GM19025 (cell line): ENCODE measurements at regions not wholly inside any gene's neighbourhood (a gene's known extent, or its start where the extent isn't known, plus 50 kb on each side); places are given as distances from the start of the nearest gene placed in this dataset.
A peak's percentile ranks its signal among the peaks of the same experiment; 100 is the strongest.

Experiments used
- ATAC-seq: cut with Tn5 transposase; IDR thresholded peaks from one replicate; pipeline ENCODE4 v1.9.1; 2021; ENCODE audit warnings: mild to moderate bottlenecking, low read depth, moderate library complexity; ENCODE audit not compliant: unreplicated experiment

GRCh38 chr3:59425942-59426341 is 376.1 kb upstream of the CFAP20DC start:
- no peak for ATAC-seq

DNA sequence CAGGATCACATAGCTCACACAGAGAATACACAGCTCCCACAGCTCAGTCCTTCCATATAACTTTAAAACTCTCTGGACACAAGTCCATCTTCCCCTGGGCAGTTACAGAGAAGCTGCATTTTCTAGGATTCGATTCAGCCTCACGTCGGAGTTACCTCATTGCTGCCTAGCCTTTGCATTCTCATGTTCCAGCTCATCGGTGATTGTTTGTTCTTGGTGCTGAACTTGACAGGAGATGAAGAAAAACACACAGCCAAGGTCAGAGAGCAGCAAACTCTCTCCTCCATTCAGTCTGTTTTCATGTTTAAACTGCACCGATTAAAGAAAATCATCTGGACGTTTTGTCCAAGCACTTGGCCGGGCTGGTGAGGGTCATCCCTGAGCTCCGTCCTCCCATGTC is 375.5 kb upstream of the CFAP20DC start:
- ATAC-seq, result no peak

DNA sequence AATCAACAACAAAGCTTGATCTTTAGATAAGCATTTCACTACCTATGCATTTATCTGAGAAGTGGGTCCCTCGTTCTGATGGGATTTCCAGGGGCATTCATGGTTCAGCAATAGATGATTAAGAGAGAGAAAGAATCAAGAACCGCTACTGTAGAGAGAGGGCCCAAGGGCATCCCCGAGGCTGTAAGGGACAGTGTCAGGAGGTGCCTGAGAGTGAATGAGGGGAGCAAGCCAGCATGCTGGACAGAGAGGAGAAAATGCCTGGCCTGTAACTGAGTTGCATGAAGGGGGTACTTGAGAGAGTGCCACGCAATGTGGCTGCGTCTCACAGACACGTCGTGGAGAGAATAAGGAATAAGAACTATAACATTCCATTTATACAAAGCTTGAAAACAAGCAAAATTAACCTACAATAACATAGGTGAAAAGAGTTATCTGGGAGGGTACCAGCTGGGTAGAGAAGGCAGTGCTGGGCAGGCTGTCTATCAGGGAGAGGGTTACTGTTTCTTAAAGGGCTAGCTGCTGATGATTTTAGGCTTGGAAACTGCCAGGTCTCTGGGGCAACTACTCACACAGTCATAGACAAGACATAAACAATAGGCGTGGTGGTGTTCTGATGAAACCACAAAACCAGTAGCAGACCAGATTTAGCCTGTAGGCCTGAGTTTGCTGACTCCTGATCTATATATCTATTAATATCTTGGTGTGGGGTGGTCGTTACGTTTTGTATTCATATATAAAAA is 374.6 kb upstream of the CFAP20DC start:
- ATAC-seq, result no peak

GRCh38 chr3:59423707-59424106 is 373.9 kb upstream of the CFAP20DC start:
- ATAC-seq, result no peak

DNA sequence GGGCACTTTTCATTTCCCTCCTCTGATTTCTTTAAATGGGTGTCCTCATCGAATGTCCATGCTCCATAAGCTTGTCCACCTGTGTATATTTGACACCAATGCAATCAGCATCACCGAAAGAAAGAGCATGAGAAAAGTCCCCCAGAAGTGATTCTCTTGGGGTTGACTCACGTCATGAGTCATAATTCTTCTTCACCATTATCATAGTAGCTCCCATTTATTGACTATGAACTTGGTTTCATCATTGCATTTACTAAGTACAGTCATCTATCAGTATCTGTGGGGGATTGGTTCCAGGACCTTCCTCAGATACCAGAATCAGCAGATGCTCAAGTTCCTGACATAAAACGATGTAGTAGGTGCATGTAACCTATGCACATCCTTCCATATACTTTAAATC is 372.5 kb upstream of the CFAP20DC start:
- no peak for ATAC-seq

DNA sequence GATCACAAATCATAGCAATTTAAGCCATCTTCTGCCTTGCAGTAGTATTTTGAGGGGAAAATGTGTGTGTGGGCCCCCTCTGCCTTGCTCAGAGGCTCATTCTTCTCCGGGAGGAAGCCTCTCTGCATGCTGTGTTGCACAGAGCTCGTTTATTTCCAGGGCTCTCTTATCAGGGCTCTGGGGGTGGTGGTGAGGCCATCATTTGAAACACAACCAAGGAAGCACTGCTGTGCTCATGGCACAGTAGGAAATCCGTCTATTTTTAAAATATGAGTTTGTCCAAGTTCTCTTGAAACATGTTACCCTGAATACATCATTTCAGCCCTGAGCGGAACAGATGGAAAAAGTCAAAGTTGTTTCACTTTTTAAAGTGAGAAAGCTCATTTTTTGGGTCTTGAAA is 369.0 kb upstream of the CFAP20DC start:
- ATAC-seq, result no peak

GRCh38 chr3:59412516-59412915 is 362.7 kb upstream of the CFAP20DC start:
- ATAC-seq, result no peak

DNA sequence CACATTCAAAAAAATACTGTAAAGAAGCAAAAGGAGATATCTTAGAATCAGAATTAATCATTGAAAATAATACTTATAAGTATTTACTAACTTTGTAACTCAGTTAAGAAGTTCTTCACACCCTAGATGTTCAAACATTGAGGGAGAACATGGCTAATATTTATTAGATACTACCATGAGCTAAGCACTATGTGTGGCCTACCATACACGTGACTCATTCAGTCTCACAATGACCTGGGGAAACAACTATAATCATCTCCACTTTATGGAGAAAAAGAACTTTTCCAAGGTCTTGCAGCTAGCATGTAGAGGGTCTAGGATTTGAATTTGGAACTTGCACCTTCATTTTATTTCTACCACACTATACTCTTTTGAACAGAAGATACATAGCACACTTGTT is 361.9 kb upstream of the CFAP20DC start:
- no peak for ATAC-seq

- ATAC-seq, result no peak
These were observed 361.4 kb upstream of the CFAP20DC start for GRCh38 chr3:59411186-59411585.

DNA sequence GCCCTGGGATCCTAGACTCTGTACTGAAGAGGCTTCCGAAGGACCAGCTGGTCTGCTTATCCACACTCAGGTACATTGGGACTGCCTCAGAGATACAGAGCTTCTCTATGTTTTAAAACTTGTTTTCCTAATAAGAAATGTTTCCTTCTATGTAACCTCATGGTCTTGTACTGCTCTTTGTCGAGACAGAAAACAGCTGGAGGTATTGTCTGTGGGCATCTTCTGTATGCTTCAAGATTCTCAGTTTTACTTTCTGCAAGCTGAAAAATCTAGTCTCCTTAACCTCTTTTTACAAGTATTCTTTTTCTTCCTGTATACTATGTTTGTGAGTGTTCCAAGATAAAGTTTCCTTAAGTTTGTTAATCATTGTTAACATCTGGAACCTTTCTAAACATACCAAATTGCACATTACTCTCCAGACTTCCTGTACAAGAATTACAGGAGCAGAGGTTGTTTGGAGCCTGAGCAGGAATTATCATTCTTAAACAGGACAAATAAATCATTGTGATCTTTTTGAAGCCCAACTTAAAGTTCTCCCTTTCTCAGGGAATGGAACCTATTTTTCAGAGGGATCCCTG is 358.3 kb upstream of the CFAP20DC start:
- peak; percentile 39 for ATAC-seq

GRCh38 chr3:59407425-59407824 is 357.6 kb upstream of the CFAP20DC start:
- no peak for ATAC-seq

- ATAC-seq, result peak; percentile 87
These were observed 357.1 kb upstream of the CFAP20DC start for GRCh38 chr3:59406943-59407342.

GRCh38 chr3:59404851-59405250 is 355.0 kb upstream of the CFAP20DC start:
- no peak for ATAC-seq

GRCh38 chr3:59404064-59404463 is 354.2 kb upstream of the CFAP20DC start:
- ATAC-seq, result no peak

DNA sequence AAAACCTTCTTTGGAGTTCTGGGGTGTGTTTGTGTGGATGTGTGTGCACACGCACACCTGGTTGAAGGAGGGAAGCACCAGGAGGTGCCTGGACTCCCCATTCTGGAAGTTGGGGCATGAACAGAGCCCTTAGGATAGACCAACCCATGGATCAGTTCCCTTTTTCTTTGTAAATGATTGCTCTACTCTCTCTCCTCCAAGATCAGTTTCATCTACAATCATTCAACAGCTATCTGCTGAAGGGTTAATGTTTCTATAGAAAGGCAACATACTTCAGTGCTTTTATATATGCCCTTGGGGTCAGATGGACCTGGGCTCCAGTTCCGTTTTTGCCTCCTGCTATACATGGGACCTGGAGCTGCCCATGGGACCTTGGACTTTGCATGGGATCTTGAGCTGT is 352.1 kb upstream of the CFAP20DC start:
- peak; percentile 39 for ATAC-seq

DNA sequence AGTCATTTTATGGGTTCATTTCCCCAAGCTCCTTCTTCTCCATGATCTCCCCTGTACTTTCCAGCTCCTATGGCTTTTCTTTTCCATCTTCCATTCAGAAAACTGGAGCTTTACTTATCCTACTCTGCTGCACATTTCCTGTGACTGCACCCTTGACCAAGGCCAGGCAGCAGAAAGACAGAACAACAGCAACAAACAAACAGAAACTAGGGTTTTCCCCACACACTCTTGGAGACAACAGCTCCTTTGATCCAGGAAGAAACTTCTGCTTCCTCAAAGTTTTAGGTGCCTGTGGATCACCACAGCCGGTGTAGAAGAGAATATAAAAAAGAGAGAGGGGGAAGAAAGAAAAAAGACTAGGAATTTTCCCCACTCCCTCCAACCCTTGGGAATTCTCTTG is 342.3 kb upstream of the CFAP20DC start:
- no peak for ATAC-seq

- ATAC-seq, result no peak
These were observed 341.3 kb upstream of the CFAP20DC start for GRCh38 chr3:59391131-59391530.

GRCh38 chr3:59388555-59389270 is 338.9 kb upstream of the CFAP20DC start:
- peak; percentile 52 for ATAC-seq

DNA sequence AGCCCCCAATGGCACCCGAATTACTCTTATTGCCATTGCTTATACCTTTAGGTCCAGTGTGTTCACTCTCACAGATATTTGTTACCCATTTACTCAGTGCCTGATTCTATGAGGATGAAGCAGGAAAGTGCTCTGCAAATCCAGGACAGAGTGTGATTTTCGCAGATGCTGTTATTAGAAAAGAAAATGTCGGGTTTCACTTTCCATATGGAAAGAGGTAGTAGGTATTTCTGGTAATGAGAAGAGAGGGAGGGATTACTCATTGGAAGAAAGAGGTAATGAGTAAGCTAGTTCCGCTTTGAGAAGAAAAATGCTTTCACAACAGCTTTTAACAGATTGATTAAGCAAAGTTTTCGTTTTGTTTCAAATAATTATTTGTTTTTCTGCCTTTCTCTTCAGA is 336.3 kb upstream of the CFAP20DC start:
- peak; percentile 70 for ATAC-seq

- ATAC-seq, result no peak
These were observed 335.7 kb upstream of the CFAP20DC start for GRCh38 chr3:59385547-59385946.

- peak; percentile 46 for ATAC-seq
These were observed 331.5 kb upstream of the CFAP20DC start for GRCh38 chr3:59381282-59381681.

- ATAC-seq, result no peak
These were observed 330.3 kb upstream of the CFAP20DC start for GRCh38 chr3:59380146-59380545.
